ENCODE measurements at regions not wholly inside any gene's neighbourhood (a gene's known extent, or its start where the extent isn't known, plus 50 kb on each side); places are given as distances from the start of the nearest gene placed in this dataset.

- CTCF ChIA-PET = interaction anchor here (1.2 to 5.5 kb wide), 6 partner anchors 94 to 1180 kb away, joined by 4 to 43 read pairs (median 20); no protein-coding TSS in a partner anchor
- no peaks in the 10 kb centered on the region for H3K9me3 ChIP-seq (replicated peaks; ENCODE audit: control insufficient read depth, insufficient read depth, low read length)
- no peaks in the 10 kb centered on the region for H3K9me1 ChIP-seq (replicated peaks; ENCODE audit: control insufficient read depth, extremely low read depth, insufficient read depth, low read length)
- no peaks in the 10 kb centered on the region for H3K4me1 ChIP-seq (ENCODE audit: control insufficient read depth, extremely low read depth, insufficient read depth, low read length)
- H3K79me2 ChIP-seq (ENCODE audit: control insufficient read depth, insufficient read depth, low read length) = no peaks in the 10 kb centered on the region
- peaks cover 8 to 12% of the 10 kb centered on the region in 2 experiments for H3K27me3 ChIP-seq (ENCODE audit: control insufficient read depth in 2 of 2, insufficient read depth in 2 of 2, low read length in 2 of 2)
- H3K27ac ChIP-seq (ENCODE audit: insufficient read depth, low read depth, low read length) = no peak overlapping the region
- POLR2A ChIA-PET = no interaction called here
- intact Hi-C loops (cut with micrococcal nuclease) (loop anchor here (5.0 kb wide), 2 partner anchors 500 to 625 kb away; no protein-coding TSS in a partner anchor), dilution Hi-C loops (cut with MboI; ENCODE audit: extremely low pct_ligation_motif_present, low sequenced_read_pairs) (no loop called here)
- no TSS peak for BruUV-seq (replicated peaks)
- no peak overlapping the region for H3K9ac ChIP-seq (replicated peaks; ENCODE audit: extremely low read depth, insufficient read depth, low read length)
- no peak for FAIRE-seq
- H3K36me3 ChIP-seq (ENCODE audit: control insufficient read depth in 2 of 2, extremely low read depth in 1 of 2, insufficient read depth in 2 of 2, low read length in 2 of 2) = no peaks in the 10 kb centered on the region
- TF ChIP-seq EZH2 (IDR thresholded peaks at IDR 0.05; ENCODE audit: borderline replicate concordance, low read depth, low read length, severe bottlenecking) (no peak), MYC (IDR thresholded peaks at IDR 0.05; ENCODE audit: low read depth, low read length) (no peak), CTCF (IDR thresholded peaks at IDR 0.05; ENCODE audit: extremely low read depth in 1 of 2, insufficient read depth in 1 of 2, low read depth in 1 of 2, low read length in 2 of 2) (no peak), FOS (IDR thresholded peaks at IDR 0.05; ENCODE audit: borderline replicate concordance, insufficient read depth, low read length) (no peak), JUN (IDR thresholded peaks at IDR 0.05; ENCODE audit: borderline replicate concordance, insufficient read depth, insufficient read length, low read depth) (no peak), MAX (IDR thresholded peaks at IDR 0.05; ENCODE audit: insufficient read depth, insufficient read length) (no peak), GATA2 (IDR thresholded peaks at IDR 0.05; ENCODE audit: insufficient read depth, insufficient read length, low read depth, low read length) (no peak), POLR2AphosphoS5 (IDR thresholded peaks at IDR 0.05; ENCODE audit: insufficient read depth, low read depth, low read length) (no peak), POLR2A (IDR thresholded peaks at IDR 0.05; ENCODE audit: low read depth, low read length) (no peak)
- no peak for DNase-seq (ENCODE audit: low read depth, low spot score)
- H4K20me1 ChIP-seq (replicated peaks; ENCODE audit: control insufficient read depth, extremely low read depth, insufficient read depth, low read length) = no peaks in the 10 kb centered on the region
- H2AFZ ChIP-seq (ENCODE audit: low read depth, low read length) = no peak overlapping the region
- no peak overlapping the region for H3K4me2 ChIP-seq (ENCODE audit: insufficient read depth, low read length)
- no peak overlapping the region for H3K4me3 ChIP-seq (replicated peaks in 1 of 3; ENCODE audit: insufficient read depth in 1 of 3, low read depth in 1 of 3, low read length in 3 of 3)
These were observed 66.3 kb upstream of the TAPT1 start for GRCh38 chr4:16292585-16292984.

Data from endothelial cell of umbilical vein (primary cell).